ENCODE measurements at regions not wholly inside any gene's neighbourhood (a gene's known extent, or its start where the extent isn't known, plus 50 kb on each side); places are given as distances from the start of the nearest gene placed in this dataset.
A peak's percentile ranks its signal among the peaks of the same experiment; 100 is the strongest.

DNA sequence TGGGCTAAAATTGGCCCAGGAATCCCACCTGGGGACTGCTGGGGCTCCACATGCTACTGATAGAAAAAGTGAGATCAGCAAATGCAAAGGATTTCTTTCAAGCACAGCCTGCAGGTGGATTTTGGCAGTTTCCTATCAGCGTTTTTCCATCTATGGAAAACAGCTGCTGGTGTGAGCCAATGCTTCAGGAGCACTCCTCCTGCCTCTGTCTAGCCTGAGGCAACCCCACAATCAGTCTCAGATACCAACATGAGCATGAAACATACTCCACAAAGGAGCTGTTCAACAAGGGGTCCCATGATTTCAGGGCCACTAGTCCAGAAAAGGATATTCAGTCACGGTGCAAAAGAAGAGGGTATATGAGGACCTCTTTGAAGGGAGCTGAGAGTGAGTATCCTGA is 311.5 kb upstream of the THBS1 start:
- peaks cover 43% of the 10 kb centered on the region for H3K4me1 ChIP-seq (ENCODE audit: insufficient read depth)

DNA sequence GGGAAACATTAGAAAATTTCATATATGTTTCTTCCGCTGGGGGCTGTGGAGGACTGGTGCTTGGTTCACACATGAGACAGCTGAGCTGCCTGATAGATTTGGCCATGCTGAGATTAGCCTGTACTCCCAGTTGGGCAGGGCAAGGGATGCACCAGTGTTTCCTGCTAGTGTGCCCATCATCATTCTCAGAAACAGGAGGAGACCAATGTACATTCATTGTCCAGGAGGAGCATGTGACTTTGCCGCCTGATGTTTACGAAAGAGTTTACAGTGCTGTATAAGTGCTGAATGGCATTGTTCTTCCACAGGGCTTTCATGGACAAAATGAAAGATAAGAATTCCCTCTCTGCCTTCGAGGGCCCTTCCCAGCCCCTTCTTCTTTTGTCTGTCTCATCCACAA is 311.1 kb upstream of the THBS1 start:
- DNase-seq = no peak
- peak overlapping the region; percentile 81 for H3K9ac ChIP-seq

More for the DNA sequence above, 311.5 kb upstream of the THBS1 start:
- no peak for DNase-seq
- no peak for TF ChIP-seq EZH2 (IDR thresholded peaks at IDR 0.05; ENCODE audit: insufficient read depth, poor library complexity, severe bottlenecking)
- no peak for TF ChIP-seq EZH2phosphoT487 (IDR thresholded peaks at IDR 0.05; ENCODE audit: insufficient read depth, low read depth)
- no peaks in the 10 kb centered on the region for H3K27me3 ChIP-seq (replicated peaks; ENCODE audit: insufficient read depth)
- peaks cover 9% of the 10 kb centered on the region; the same call in 1 of the 2 replicates for H3K79me2 ChIP-seq (ENCODE audit: insufficient read depth)
- H4K20me1 ChIP-seq (ENCODE audit: insufficient read depth) = no peaks in the 10 kb centered on the region
- H3K36me3 ChIP-seq (ENCODE audit: low read depth) = no peaks in the 10 kb centered on the region
- 86 to 93% methylated on average over 2 of the region's 2 CpGs for WGBS, 2 experiments (ENCODE audit: low coverage in 1 of 2, low lambda C conversion rate in 2 of 2, missing lambda C conversion rate in 2 of 2)
- H2AFZ ChIP-seq = no peak overlapping the region
- no peaks in the 10 kb centered on the region for H3K9me3 ChIP-seq (ENCODE audit: low read depth)
- in situ Hi-C loops (cut with MboI) = no loop called here
- H3K4me2 ChIP-seq (ENCODE audit: unreplicated experiment) = no peak overlapping the region
- H3F3A ChIP-seq (ENCODE audit: insufficient read depth) = peaks cover 74% of the 10 kb centered on the region
- H3K9me2 ChIP-seq (ENCODE audit: insufficient read depth) = no peaks in the 10 kb centered on the region
- H3K27ac ChIP-seq = peak overlapping the region; percentile 98
- H3K4me3 ChIP-seq = no peak overlapping the region
- H3K9ac ChIP-seq = peak overlapping the region; percentile 81

DNA sequence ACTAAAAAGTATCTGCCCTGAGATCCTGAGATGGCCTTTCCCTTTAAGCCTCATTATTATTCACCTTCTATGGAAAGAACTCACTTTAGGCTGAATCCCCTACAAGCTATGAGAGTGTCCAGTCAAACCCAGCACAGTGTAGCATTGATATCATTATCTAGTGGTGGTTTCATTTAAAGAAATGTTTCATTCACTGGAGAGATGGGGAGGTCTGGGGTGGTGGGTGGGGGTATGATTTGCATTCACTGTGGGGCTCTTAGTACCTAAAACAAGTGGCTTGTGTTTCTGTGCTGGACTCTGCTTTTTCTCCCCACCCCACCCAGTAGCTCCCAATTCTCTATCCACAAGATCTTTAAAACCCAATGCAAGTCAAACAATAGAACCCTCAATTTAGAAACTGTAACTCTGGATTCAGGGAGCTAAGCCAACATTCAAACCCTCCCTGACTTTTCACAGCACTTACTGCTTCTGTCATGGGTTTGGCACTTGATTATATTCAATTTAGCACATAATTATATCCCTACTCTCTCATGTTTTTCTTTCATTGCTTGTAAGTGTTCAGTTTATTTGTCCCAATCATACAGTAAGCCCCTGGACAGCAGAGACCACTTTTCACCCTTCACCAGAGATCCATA is 310.5 kb upstream of the THBS1 start:
- no peaks in the 10 kb centered on the region for H4K20me1 ChIP-seq (ENCODE audit: insufficient read depth)
- H3K36me3 ChIP-seq (ENCODE audit: low read depth) = no peaks in the 10 kb centered on the region
- H3K4me1 ChIP-seq (ENCODE audit: insufficient read depth) = peaks cover 43% of the 10 kb centered on the region
- peak overlapping the region; percentile 81 for H3K9ac ChIP-seq
- no peaks in the 10 kb centered on the region for H3K9me2 ChIP-seq (ENCODE audit: insufficient read depth)
- H3K9me3 ChIP-seq (ENCODE audit: low read depth) = no peaks in the 10 kb centered on the region
- in situ Hi-C loops (cut with MboI) = no loop called here
- 0 out of 2 replicates have a peak, but pooled peaks cover 8% of the 10 kb centered on the region for H3K79me2 ChIP-seq (ENCODE audit: insufficient read depth)
- H3K4me2 ChIP-seq (ENCODE audit: unreplicated experiment) = peak overlapping the region; percentile 35
- peak; percentile 53 for DNase-seq
- no peak overlapping the region for H2AFZ ChIP-seq
- H3K4me3 ChIP-seq = peak overlapping the region; percentile 32
- peaks cover 64% of the 10 kb centered on the region for H3F3A ChIP-seq (ENCODE audit: insufficient read depth)
- no peaks in the 10 kb centered on the region for H3K27me3 ChIP-seq (replicated peaks; ENCODE audit: insufficient read depth)
- TF ChIP-seq EZH2 (IDR thresholded peaks at IDR 0.05; ENCODE audit: insufficient read depth, poor library complexity, severe bottlenecking) = no peak
- no peak for TF ChIP-seq EZH2phosphoT487 (IDR thresholded peaks at IDR 0.05; ENCODE audit: insufficient read depth, low read depth)
- H3K27ac ChIP-seq = peak overlapping the region; percentile 98

More for the DNA sequence above, 311.1 kb upstream of the THBS1 start:
- in situ Hi-C loops (cut with MboI) = no loop called here
- Histone ChIP-seq H3K9me2 (ENCODE audit: insufficient read depth) (no peaks in the 10 kb centered on the region), H3F3A (ENCODE audit: insufficient read depth) (peaks cover 69% of the 10 kb centered on the region), H2AFZ (no peak overlapping the region), H3K27me3 (replicated peaks; ENCODE audit: insufficient read depth) (no peaks in the 10 kb centered on the region), H3K4me3 (no peak overlapping the region), H3K4me2 (ENCODE audit: unreplicated experiment) (peak overlapping the region; percentile 35), H3K36me3 (ENCODE audit: low read depth) (no peaks in the 10 kb centered on the region), H3K27ac (peak overlapping the region; percentile 98), H3K4me1 (ENCODE audit: insufficient read depth) (peaks cover 43% of the 10 kb centered on the region), H3K9me3 (ENCODE audit: low read depth) (no peaks in the 10 kb centered on the region), H3K79me2 (ENCODE audit: insufficient read depth) (peaks cover 9% of the 10 kb centered on the region; the same call in 1 of the 2 replicates), H4K20me1 (ENCODE audit: insufficient read depth) (no peaks in the 10 kb centered on the region)
- TF ChIP-seq EZH2 (IDR thresholded peaks at IDR 0.05; ENCODE audit: insufficient read depth, poor library complexity, severe bottlenecking) (no peak), EZH2phosphoT487 (IDR thresholded peaks at IDR 0.05; ENCODE audit: insufficient read depth, low read depth) (no peak)
- WGBS, 2 experiments (ENCODE audit: low coverage in 1 of 2, low lambda C conversion rate in 2 of 2, missing lambda C conversion rate in 2 of 2) = 94 to 100% methylated on average over 4 of the region's 4 CpGs

DNA sequence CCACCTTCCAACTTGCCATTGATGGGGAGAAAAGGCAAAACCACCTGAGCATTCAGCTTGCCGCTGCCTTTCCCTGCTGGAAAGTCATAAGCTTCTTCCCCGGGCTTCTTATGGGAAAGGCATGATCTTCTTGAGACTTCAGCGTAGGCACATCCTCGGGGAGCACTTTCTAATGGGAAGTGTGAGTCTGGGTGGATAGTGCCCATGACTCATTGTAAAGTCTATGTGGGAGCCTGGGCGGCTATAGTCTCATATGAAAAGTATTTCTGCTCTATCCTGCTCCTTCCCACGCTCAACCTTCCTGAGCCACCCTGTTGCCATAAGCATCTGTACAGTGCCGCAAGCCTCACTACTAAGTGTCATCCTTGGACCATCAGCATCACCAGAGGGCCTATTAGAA is 309.9 kb upstream of the THBS1 start:
- Histone ChIP-seq H3K9me3 (ENCODE audit: low read depth) (no peaks in the 10 kb centered on the region), H2AFZ (no peak overlapping the region), H3K4me2 (ENCODE audit: unreplicated experiment) (peak overlapping the region; percentile 35), H3K36me3 (ENCODE audit: low read depth) (no peaks in the 10 kb centered on the region), H3K27me3 (replicated peaks; ENCODE audit: insufficient read depth) (no peaks in the 10 kb centered on the region), H3K9me2 (ENCODE audit: insufficient read depth) (no peaks in the 10 kb centered on the region), H3K4me3 (peak overlapping the region; percentile 32), H3F3A (ENCODE audit: insufficient read depth) (peaks cover 64% of the 10 kb centered on the region), H3K9ac (peak overlapping the region; percentile 81), H3K79me2 (ENCODE audit: insufficient read depth) (0 out of 2 replicates have a peak, but pooled peaks cover 8% of the 10 kb centered on the region), H4K20me1 (ENCODE audit: insufficient read depth) (no peaks in the 10 kb centered on the region), H3K27ac (peak overlapping the region; percentile 98), H3K4me1 (ENCODE audit: insufficient read depth) (peaks cover 44% of the 10 kb centered on the region)
- peak; percentile 100 for DNase-seq
- no peak for TF ChIP-seq EZH2 (IDR thresholded peaks at IDR 0.05; ENCODE audit: insufficient read depth, poor library complexity, severe bottlenecking)
- in situ Hi-C loops (cut with MboI) = no loop called here
- WGBS, 2 experiments (ENCODE audit: low coverage in 1 of 2, low lambda C conversion rate in 2 of 2, missing lambda C conversion rate in 2 of 2) = 5% methylated on average over 7 of the region's 7 CpGs
